LNCAP (cell line): ENCODE measurements at regions not wholly inside any gene's neighbourhood (a gene's known extent, or its start where the extent isn't known, plus 50 kb on each side); places are given as distances from the start of the nearest gene placed in this dataset.

Experiments used
- TF ChIP-seq, protein P1 (sequence below): fragments of 450-650 bp; IDR thresholded peaks from 2 replicates; pipeline ENCODE4 v1.5.1; 2017; ENCODE audit warnings: mild to moderate bottlenecking

DNA sequence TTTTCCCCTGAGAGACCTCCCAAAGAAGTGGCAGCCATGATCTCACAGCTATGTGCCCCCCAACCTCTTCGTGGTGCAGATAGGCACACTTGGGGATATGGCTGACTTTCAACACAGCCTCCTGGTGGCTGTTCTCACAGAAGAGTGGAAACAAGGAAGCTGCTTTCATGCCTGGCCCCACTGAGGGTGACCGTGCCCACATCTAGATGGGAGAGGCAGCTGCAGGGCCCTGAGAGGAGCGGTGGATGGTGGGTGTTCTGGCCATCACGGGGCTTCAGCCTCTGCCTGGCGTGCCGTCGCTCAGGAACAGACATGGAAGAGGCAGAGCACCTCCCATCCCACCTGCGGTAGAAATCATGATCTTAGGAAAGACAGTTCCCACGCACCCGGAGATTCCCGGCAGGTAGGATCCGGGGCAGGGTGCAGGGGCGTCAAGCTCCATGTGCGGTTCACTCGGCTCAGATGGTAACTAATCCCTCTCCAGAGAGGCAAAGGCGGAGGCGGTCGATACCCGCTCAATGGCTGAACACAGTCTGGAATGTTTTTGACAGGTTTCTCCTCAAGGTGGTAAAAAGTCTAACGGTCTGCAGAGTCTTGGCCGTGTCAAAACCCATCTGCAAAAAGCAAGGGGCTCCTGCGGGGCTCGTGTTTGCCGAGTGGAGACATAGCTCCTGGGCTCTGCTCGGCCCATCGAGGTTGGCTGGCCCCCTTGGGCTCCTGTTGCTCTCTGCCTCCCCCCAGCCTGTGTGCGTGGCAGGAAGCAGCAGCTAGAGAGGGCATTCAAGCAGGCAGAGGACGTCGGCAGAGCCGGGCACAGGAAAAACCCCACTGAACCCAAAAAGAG lies 225.2 kb upstream of the RTL1 start:
- TF ChIP-seq, protein P1, sequence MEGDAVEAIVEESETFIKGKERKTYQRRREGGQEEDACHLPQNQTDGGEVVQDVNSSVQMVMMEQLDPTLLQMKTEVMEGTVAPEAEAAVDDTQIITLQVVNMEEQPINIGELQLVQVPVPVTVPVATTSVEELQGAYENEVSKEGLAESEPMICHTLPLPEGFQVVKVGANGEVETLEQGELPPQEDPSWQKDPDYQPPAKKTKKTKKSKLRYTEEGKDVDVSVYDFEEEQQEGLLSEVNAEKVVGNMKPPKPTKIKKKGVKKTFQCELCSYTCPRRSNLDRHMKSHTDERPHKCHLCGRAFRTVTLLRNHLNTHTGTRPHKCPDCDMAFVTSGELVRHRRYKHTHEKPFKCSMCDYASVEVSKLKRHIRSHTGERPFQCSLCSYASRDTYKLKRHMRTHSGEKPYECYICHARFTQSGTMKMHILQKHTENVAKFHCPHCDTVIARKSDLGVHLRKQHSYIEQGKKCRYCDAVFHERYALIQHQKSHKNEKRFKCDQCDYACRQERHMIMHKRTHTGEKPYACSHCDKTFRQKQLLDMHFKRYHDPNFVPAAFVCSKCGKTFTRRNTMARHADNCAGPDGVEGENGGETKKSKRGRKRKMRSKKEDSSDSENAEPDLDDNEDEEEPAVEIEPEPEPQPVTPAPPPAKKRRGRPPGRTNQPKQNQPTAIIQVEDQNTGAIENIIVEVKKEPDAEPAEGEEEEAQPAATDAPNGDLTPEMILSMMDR = no peak

DNA sequence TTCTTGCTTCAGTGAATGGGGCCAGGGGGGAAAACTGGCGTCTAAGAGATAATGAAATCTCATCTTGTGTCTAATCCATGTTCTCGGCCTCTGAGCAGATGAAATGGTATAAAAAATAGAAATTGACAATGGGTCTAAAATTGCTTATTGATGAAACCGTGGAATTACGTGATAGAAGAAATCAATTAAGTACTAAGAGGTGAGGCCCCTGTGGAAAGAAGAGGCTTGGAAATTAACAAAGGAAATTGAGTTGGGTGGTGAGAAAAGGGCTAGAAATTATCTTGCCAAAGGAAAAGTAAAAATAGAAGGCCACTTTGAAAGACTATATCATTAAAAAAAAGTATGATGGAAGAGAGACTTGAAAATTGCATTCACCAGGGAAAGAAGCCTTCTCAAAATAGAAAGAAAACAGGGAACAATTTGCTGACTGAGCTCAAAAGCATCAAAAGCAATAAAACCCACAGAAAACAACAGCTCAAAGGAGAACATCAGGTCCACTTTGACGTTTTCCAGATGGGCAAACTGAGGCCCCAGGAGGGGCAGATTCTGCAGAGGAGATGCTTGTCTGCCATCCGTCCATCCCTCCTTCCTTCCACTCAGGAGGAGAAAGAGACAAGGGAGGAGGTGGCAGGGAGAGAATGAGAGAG lies 226.1 kb upstream of the RTL1 start:
- TF ChIP-seq, protein P1 = no peak

DNA sequence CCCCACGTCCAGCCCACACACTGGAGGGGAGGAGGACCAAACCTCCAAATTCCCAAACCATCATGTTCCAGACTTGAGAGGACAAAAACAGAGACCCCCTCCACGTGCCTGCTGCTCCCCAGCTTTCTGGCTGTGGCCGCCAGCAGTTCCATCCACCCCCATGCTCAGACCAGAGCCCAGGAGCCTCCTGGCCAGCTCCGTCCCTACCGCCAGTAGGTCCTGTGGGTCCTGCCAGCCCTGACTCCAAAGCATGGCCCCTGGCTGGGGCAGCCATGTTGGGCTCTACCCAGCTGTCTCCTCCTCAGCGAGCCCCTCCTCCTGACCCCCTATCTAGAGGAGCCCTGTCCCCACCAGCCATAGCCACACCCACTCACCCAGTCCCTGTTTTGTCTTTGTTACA lies 227.3 kb upstream of the RTL1 start:
- TF ChIP-seq, protein P1 = no peak

DNA sequence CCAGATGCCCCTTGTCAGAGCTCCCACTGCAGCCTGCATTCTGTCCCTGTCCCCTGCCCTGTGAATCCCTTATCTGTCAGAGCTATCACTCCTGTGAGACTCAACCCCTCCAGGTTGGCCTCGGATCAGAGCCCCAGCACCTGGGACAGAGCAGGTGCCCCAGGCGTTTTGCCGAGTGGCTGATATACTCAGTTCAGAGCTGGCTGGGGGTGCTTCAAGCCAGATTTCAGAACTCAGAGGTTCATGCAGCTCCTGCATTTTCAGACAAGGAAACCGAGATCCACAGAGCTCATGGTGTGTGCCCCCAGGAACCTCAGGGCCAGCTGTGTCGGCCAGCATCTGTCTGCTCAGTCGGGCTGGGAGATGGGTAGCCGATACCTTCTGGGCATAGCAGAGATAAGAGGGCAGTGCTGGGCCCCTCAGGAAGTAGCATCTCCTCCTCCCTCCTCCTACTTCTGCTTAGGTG lies 228.0 kb upstream of the RTL1 start:
- TF ChIP-seq, protein P1 = no peak

DNA sequence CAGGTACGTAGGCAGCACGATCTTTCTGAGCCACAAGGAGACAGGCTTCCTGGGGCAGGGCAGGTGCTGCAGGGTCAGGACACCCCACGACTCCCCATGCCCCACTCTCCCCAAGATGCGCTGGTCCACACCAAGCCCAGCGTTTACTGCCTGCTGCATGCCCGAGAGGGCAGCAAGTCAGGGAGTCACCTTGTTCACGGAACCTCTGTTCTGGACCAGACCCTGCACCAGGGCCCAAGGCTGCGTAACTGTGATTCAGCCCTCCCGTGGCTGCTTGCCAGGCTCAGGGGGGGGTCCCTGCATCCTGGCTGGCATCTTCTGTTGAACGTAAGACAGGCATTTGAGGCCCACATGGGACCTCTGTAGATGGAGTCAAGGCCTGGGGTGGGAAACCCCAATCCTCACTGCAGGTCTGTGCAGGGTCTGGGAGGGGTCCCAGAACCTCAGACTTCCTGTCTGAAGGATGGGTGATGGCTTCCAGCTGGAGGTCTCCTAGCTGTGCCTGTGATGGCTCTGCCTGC lies 228.6 kb upstream of the RTL1 start:
- TF ChIP-seq, protein P1 = no peak

DNA sequence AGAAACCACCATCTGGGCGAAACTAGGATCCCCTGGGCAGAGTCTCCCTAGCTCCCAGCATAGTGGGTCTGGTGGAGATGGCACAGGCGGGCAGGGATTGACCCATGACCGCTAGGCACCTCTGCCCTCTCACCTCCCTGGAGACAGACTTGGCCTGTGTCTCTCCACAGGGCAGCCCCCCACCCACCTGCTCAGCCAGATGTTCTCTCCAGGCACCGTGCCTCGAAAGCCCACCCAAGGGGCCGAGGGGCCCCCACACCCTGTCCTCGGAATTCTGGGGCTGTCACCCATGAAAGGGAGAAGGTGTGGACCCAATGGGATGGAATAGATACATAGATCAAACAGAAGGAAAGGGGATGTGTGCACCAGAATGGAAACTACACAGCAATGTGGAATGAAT lies 229.1 kb upstream of the RTL1 start:
- TF ChIP-seq, protein P1 = no peak

DNA sequence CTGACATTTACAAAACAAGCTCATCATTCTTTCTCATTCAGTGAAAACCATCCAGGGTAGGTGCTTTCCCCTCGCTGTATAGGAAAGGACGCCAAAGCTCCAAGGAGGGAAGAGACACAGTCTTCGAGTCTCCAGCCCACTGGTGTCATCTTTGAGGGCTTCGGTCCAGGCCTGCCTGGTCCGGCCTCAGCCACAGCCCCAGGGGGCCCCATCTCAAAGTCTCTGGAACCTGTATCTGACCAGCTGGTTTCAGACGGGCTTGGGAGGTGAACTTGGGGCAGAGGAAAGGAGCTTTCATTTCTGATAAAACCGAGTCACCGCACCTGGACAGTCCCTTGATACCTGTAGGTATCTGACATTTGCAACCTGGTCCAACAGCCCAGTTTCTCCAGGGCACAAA lies 229.5 kb upstream of the RTL1 start:
- TF ChIP-seq, protein P1 = no peak
